B cell (primary cell): ENCODE measurements at regions not wholly inside any gene's neighbourhood (a gene's known extent, or its start where the extent isn't known, plus 50 kb on each side); places are given as distances from the start of the nearest gene placed in this dataset.

Experiments used
- ATAC-seq: fragments of 200-7000 bp; cut with Tn5 transposase; one replicate; pipeline ENCODE4 v1.10.0; 2021; ENCODE audit warnings: low read depth, mild to moderate bottlenecking, moderate number of reproducible peaks, moderate library complexity
- CTCF ChIA-PET: fragments of 350-600 bp; sonication (Branson Sonifier 250); formaldehyde crosslinking; loops from one replicate; lab custom pipeline; 2021; ENCODE audit warnings: antibody characterized with exemption, inconsistent platforms; lab: Charles Lee
- POLR2A ChIA-PET: fragments of 350-600 bp; sonication (Branson Sonifier 250); formaldehyde crosslinking; loops from one replicate; lab custom pipeline; 2021; ENCODE audit warnings: antibody characterized with exemption; lab: Charles Lee
- DNase-seq: peaks from one replicate; pipeline ENCODE4 v3.0.0; 2013
- H2AFZ ChIP-seq: 2 replicates; pipeline ENCODE4 v1.6.1; 2012; ENCODE audit warnings: mild to moderate bottlenecking, low read depth, low read length; ENCODE audit not compliant: insufficient read depth, poor library complexity, severe bottlenecking
- H3K27ac ChIP-seq, 2 donors: 1 replicate in 1 of 2; 2 replicates in 1 of 2; pipeline ENCODE4 v1.5.1; 2012 to 2013; ENCODE audit warnings: low read length in 2 of 2, mild to moderate bottlenecking in 2 of 2, moderate library complexity in 1 of 2
- H3K27me3 ChIP-seq, 4 experiments: fragments of 200-600 bp in 1 of 4; sonication (generic) in 1 of 4; replicated peaks in 1 of 4; 1 replicate in 2 of 4; 2 replicates in 2 of 4; pipeline versions ENCODE4 v1.6.1 to v1.7.0; 2013 to 2016; ENCODE audit warnings: low read length in 3 of 4, mild to moderate bottlenecking in 2 of 4, mixed read lengths in 1 of 4, moderate library complexity in 1 of 4; ENCODE audit not compliant: insufficient read depth in 4 of 4, control insufficient read depth in 3 of 4; ENCODE audit errors: control extremely low read depth in 1 of 4
- H3K36me3 ChIP-seq, 2 experiments: replicated peaks in 1 of 2; 1 replicate in 1 of 2; 2 replicates in 1 of 2; pipeline versions ENCODE4 v1.6.1 to v1.7.1; 2013; ENCODE audit warnings: low read length in 1 of 2; ENCODE audit not compliant: insufficient read depth in 2 of 2, control insufficient read depth in 1 of 2; ENCODE audit errors: control extremely low read depth in 1 of 2, extremely low read depth in 1 of 2
- H3K4me1 ChIP-seq, 2 donors: fragments of 200-600 bp in 1 of 2; sonication (generic) in 1 of 2; 1 replicate in 1 of 2; 2 replicates in 1 of 2; pipeline versions ENCODE4 v1.5.1 to v1.6.1; 2013 to 2017; ENCODE audit warnings: low read length in 2 of 2; ENCODE audit not compliant: control insufficient read depth in 2 of 2, insufficient read depth in 2 of 2
- H3K4me2 ChIP-seq: replicated peaks from 2 replicates; pipeline ENCODE3; 2012; ENCODE audit warnings: mild to moderate bottlenecking, low read depth, low read length; ENCODE audit not compliant: poor library complexity, severe bottlenecking
- H3K4me3 ChIP-seq, 5 experiments: fragments of 200-600 bp in 1 of 5; sonication (generic) in 1 of 5; 1 replicate in 3 of 5; 2 replicates in 2 of 5; pipeline versions ENCODE4 v1.5.1 to v1.7.0; 2011 to 2016; ENCODE audit warnings: low read length in 4 of 5, mild to moderate bottlenecking in 4 of 5, low read depth in 2 of 5, control low read depth in 1 of 5, moderate library complexity in 1 of 5; ENCODE audit not compliant: insufficient read depth in 1 of 5; ENCODE audit errors: control extremely low read depth in 1 of 5, extremely low read depth in 1 of 5
- H3K79me2 ChIP-seq: fragments of 200-600 bp; sonication (generic); one replicate; pipeline ENCODE4 v1.6.0; 2016; ENCODE audit warnings: low read length; ENCODE audit not compliant: control insufficient read depth, insufficient read depth
- H3K9ac ChIP-seq: fragments of 200-600 bp; sonication (generic); 2 replicates; pipeline ENCODE4 v1.6.1; 2017; ENCODE audit warnings: mild to moderate bottlenecking, low read length, moderate library complexity
- H3K9me3 ChIP-seq, 3 donors: one replicate each; pipeline versions ENCODE4 v1.6.1 to v1.7.1; 2013; ENCODE audit warnings: low read length in 2 of 3; ENCODE audit not compliant: control insufficient read depth in 2 of 3, insufficient read depth in 1 of 3; ENCODE audit errors: control extremely low read depth in 1 of 3
- H4K20me1 ChIP-seq: 2 replicates; pipeline ENCODE4 v1.6.0; 2012; ENCODE audit warnings: mild to moderate bottlenecking, low read length; ENCODE audit not compliant: insufficient read depth, control insufficient read depth, poor library complexity, severe bottlenecking
- H3K27ac Mint-ChIP-seq: one replicate; pipeline ENCODE4 v1.8.0; 2021; ENCODE audit warnings: mixed read lengths
- H3K27me3 Mint-ChIP-seq: one replicate; pipeline ENCODE4 v1.8.0; 2021; ENCODE audit warnings: mixed read lengths
- H3K4me1 Mint-ChIP-seq: one replicate; pipeline ENCODE4 v1.8.0; 2021; ENCODE audit warnings: mixed read lengths
- H3K4me3 Mint-ChIP-seq: one replicate; pipeline ENCODE4 v1.8.0; 2021; ENCODE audit warnings: mixed read lengths
- H3K9me3 Mint-ChIP-seq: one replicate; pipeline ENCODE4 v1.8.0; 2022; ENCODE audit warnings: mixed read lengths; ENCODE audit not compliant: insufficient read depth
- CTCF ChIP-seq: fragments of 200-600 bp; IDR thresholded peaks from one replicate; pipeline ENCODE4 v1.8.0; 2022; ENCODE audit warnings: antibody characterized with exemption, mild to moderate bottlenecking
- EZH2 ChIP-seq: IDR thresholded peaks from 2 replicates; pipeline ENCODE4 v1.6.1; 2012; ENCODE audit warnings: borderline replicate concordance, low read depth, mild to moderate bottlenecking, moderate library complexity, low read length; ENCODE audit not compliant: insufficient read depth, poor library complexity, severe bottlenecking
- WGBS: methylation state at CpG from one replicate; pipeline ENCODE4 v1.1.5; 2013; ENCODE audit warnings: missing lambda C conversion rate; ENCODE audit not compliant: insufficient coverage; 5-methylcytosine and 5-hydroxymethylcytosine counted together
- intact Hi-C: fragments of 100-400 bp; cut with micrococcal nuclease; formaldehyde crosslinking; loops from one replicate; pipeline ENCODE4 v1.10.0; 2022

- no CpG with 5 or more reads among the region's 5 CpGs for WGBS
- POLR2A ChIA-PET, result no interaction called here
- no peak overlapping the region for H3K4me3 Mint-ChIP-seq
These were observed 78.4 kb upstream of the RORA start for GRCh38 chr15:61307474-61307873.

GRCh38 chr15:61301701-61302100 is 72.6 kb upstream of the RORA start:
- no peak for TF ChIP-seq CTCF
- no peak for TF ChIP-seq EZH2
- H4K20me1 ChIP-seq, result no peaks in the 10 kb centered on the region
- Mint-ChIP-seq H3K4me3 (no peak overlapping the region), H3K27me3 (peaks cover 3% of the 10 kb centered on the region), H3K4me1 (no peaks in the 10 kb centered on the region), H3K9me3 (no peaks in the 10 kb centered on the region), H3K27ac (no peak overlapping the region)
- DNase-seq (no peak), ATAC-seq (no peak)
- CTCF ChIA-PET, result no interaction called here
- no peaks in the 10 kb centered on the region for H3K27me3 ChIP-seq
- H3K4me2 ChIP-seq, result no peak overlapping the region
- no peak overlapping the region for H3K4me3 ChIP-seq
- intact Hi-C loops, result no loop called here
- H3K27ac ChIP-seq, result no peak overlapping the region
- no peaks in the 10 kb centered on the region for H3K79me2 ChIP-seq
- 97% methylated on average over 3 of the region's 3 CpGs for WGBS
- peaks cover 0 to 9% (median 0%) of the 10 kb centered on the region in 3 donors for H3K9me3 ChIP-seq
- POLR2A ChIA-PET, result no interaction called here
- no peak overlapping the region for H2AFZ ChIP-seq
- H3K9ac ChIP-seq, result no peak overlapping the region
- no peaks in the 10 kb centered on the region for H3K36me3 ChIP-seq
- H3K4me1 ChIP-seq, result no peaks in the 10 kb centered on the region

More at GRCh38 chr15:61307474-61307873, 78.4 kb upstream of the RORA start:
- Histone ChIP-seq H3K36me3 (no peaks in the 10 kb centered on the region), H3K9ac (no peak overlapping the region), H3K79me2 (no peaks in the 10 kb centered on the region), H3K27me3 (no peaks in the 10 kb centered on the region), H3K4me1 (no peaks in the 10 kb centered on the region), H3K9me3 (peaks cover 0 to 2% (median 0%) of the 10 kb centered on the region in 3 donors), H3K27ac (no peak overlapping the region), H3K4me3 (no peak overlapping the region), H3K4me2 (no peak overlapping the region), H4K20me1 (no peaks in the 10 kb centered on the region), H2AFZ (no peak overlapping the region)
- ATAC-seq (no peak), DNase-seq (no peak)
- Mint-ChIP-seq H3K4me1 (no peaks in the 10 kb centered on the region), H3K27me3 (peaks cover 3% of the 10 kb centered on the region), H3K9me3 (no peaks in the 10 kb centered on the region), H3K27ac (no peak overlapping the region)
- CTCF ChIA-PET, result no interaction called here
- TF ChIP-seq CTCF, result no peak
- no peak for TF ChIP-seq EZH2
- intact Hi-C loops, result no loop called here
